Fibroblast of mammary gland (primary cell): ENCODE measurements at regions not wholly inside any gene's neighbourhood (a gene's known extent, or its start where the extent isn't known, plus 50 kb on each side); places are given as distances from the start of the nearest gene placed in this dataset.

Source experiments
- DNase-seq: peaks from one replicate; pipeline ENCODE4 v3.0.0-alpha.2; 2010; ENCODE audit warnings: low read depth
- H3K4me3 ChIP-seq: 2 replicates; pipeline ENCODE4 v1.5.1; 2011; ENCODE audit warnings: low read depth, mild to moderate bottlenecking, low read length, moderate library complexity; ENCODE audit not compliant: control insufficient read depth
- CTCF ChIP-seq: conservative IDR thresholded peaks from 2 replicates; pipeline ENCODE4 v1.5.1; 2011; ENCODE audit warnings: low read depth, low read length, inconsistent platforms; ENCODE audit not compliant: control insufficient read depth, insufficient read depth

- no peak for TF ChIP-seq CTCF
- H3K4me3 ChIP-seq: no peak overlapping the region
- DNase-seq: no peak
Observed at GRCh38 chr5:81893961-81894360, 77.9 kb upstream of the ATG10 start.

GRCh38 chr5:81884871-81885270 is 87.0 kb upstream of the ATG10 start:
- DNase-seq: no peak
- TF ChIP-seq CTCF: no peak
- H3K4me3 ChIP-seq: no peak overlapping the region

- H3K4me3 ChIP-seq: no peak overlapping the region
- no peak for TF ChIP-seq CTCF
- no peak for DNase-seq
Observed at GRCh38 chr5:81883371-81883770, 88.5 kb upstream of the ATG10 start.

GRCh38 chr5:81881595-81881994 is 90.2 kb upstream of the ATG10 start:
- DNase-seq: no peak
- TF ChIP-seq CTCF: no peak
- no peak overlapping the region for H3K4me3 ChIP-seq

- TF ChIP-seq CTCF: no peak
- no peak for DNase-seq
- no peak overlapping the region for H3K4me3 ChIP-seq
Observed at GRCh38 chr5:81879936-81880335, 91.9 kb upstream of the ATG10 start.

- TF ChIP-seq CTCF: no peak
- DNase-seq: peak; percentile 23
- no peak overlapping the region for H3K4me3 ChIP-seq
Observed at GRCh38 chr5:81878333-81878732, 93.5 kb upstream of the ATG10 start.

GRCh38 chr5:81866994-81867393 is 104.8 kb upstream of the ATG10 start:
- TF ChIP-seq CTCF: no peak
- no peak overlapping the region for H3K4me3 ChIP-seq
- DNase-seq: no peak
